GM18519 (cell line): ENCODE measurements at regions not wholly inside any gene's neighbourhood (a gene's known extent, or its start where the extent isn't known, plus 50 kb on each side); places are given as distances from the start of the nearest gene placed in this dataset.

Experiments
- ATAC-seq: cut with Tn5 transposase; IDR thresholded peaks from one replicate; pipeline ENCODE4 v1.9.1; 2021; ENCODE audit warnings: mild to moderate bottlenecking, moderate library complexity; ENCODE audit not compliant: unreplicated experiment, low FRiP score

- ATAC-seq, result no peak
These were observed 1183.7 kb upstream of the NXPH2 start for GRCh38 chr2:139963863-139964355.

- no peak for ATAC-seq
These were observed 1169.2 kb upstream of the NXPH2 start for GRCh38 chr2:139949242-139949972.

- ATAC-seq, result no peak
These were observed 1166.5 kb upstream of the NXPH2 start for GRCh38 chr2:139946690-139947089.

GRCh38 chr2:139940686-139941085, 1160.5 kb upstream of the NXPH2 start:
- no peak for ATAC-seq

GRCh38 chr2:139925903-139926302, 1145.7 kb upstream of the NXPH2 start:
- no peak for ATAC-seq

- no peak for ATAC-seq
These were observed 1143.9 kb upstream of the NXPH2 start for GRCh38 chr2:139924070-139924469.

- no peak for ATAC-seq
These were observed 1138.8 kb upstream of the NXPH2 start for GRCh38 chr2:139918982-139919381.

- ATAC-seq, result no peak
These were observed 1137.6 kb upstream of the NXPH2 start for GRCh38 chr2:139917690-139918384.

- ATAC-seq, result no peak
These were observed 1136.6 kb upstream of the NXPH2 start for GRCh38 chr2:139916822-139917221.

GRCh38 chr2:139911160-139911559, 1131.0 kb upstream of the NXPH2 start:
- ATAC-seq, result no peak

- ATAC-seq, result no peak
These were observed 1128.9 kb upstream of the NXPH2 start for GRCh38 chr2:139909136-139909535.

GRCh38 chr2:139905624-139906023, 1125.4 kb upstream of the NXPH2 start:
- ATAC-seq, result no peak

- no peak for ATAC-seq
These were observed 1111.4 kb upstream of the NXPH2 start for GRCh38 chr2:139891636-139892035.

GRCh38 chr2:139885921-139886498, 1105.8 kb upstream of the NXPH2 start:
- no peak for ATAC-seq

- no peak for ATAC-seq
These were observed 1096.8 kb upstream of the NXPH2 start for GRCh38 chr2:139876964-139877363.

GRCh38 chr2:139876321-139876720, 1096.1 kb upstream of the NXPH2 start:
- ATAC-seq, result no peak

GRCh38 chr2:139872503-139872902, 1092.3 kb upstream of the NXPH2 start:
- no peak for ATAC-seq

- no peak for ATAC-seq
These were observed 1091.8 kb upstream of the NXPH2 start for GRCh38 chr2:139872032-139872431.

- no peak for ATAC-seq
These were observed 1087.5 kb upstream of the NXPH2 start for GRCh38 chr2:139867601-139868226.

- no peak for ATAC-seq
These were observed 1084.7 kb upstream of the NXPH2 start for GRCh38 chr2:139864821-139865302.
